GM03348 (cell line): ENCODE measurements at regions not wholly inside any gene's neighbourhood (a gene's known extent, or its start where the extent isn't known, plus 50 kb on each side); places are given as distances from the start of the nearest gene placed in this dataset.
"Not testable (repeated sequence)": the region's sequence is repeated elsewhere in the genome, so short reads cannot be mapped to it uniquely, and the experiment has no call there.

Experiments used
- DNase-seq: peaks from one replicate; pipeline ENCODE4 v3.0.0; 2012; ENCODE audit warnings: low spot score

- DNase-seq: no peak
These were observed 514.2 kb downstream of the ARL4A start for GRCh38 chr7:13201628-13202027.

- DNase-seq: peak; percentile 48
These were observed 530.3 kb downstream of the ARL4A start for GRCh38 chr7:13217768-13218167.

- DNase-seq: no peak
These were observed 537.6 kb downstream of the ARL4A start for GRCh38 chr7:13225068-13225467.

GRCh38 chr7:13226385-13226784 is 539.0 kb downstream of the ARL4A start:
- DNase-seq: no peak

GRCh38 chr7:13231216-13231615 is 543.8 kb downstream of the ARL4A start:
- DNase-seq: no peak

GRCh38 chr7:13235436-13235835 is 548.0 kb downstream of the ARL4A start:
- DNase-seq: no peak

- DNase-seq: no peak
These were observed 548.6 kb downstream of the ARL4A start for GRCh38 chr7:13236026-13236425.

GRCh38 chr7:13240349-13240748 is 552.9 kb downstream of the ARL4A start:
- DNase-seq: peak; percentile 46

GRCh38 chr7:13241416-13241815 is 554.0 kb downstream of the ARL4A start:
- DNase-seq: no peak

- DNase-seq: no peak
These were observed 570.2 kb downstream of the ARL4A start for GRCh38 chr7:13257661-13258060.

- DNase-seq: no peak
These were observed 571.0 kb downstream of the ARL4A start for GRCh38 chr7:13258386-13258785.

GRCh38 chr7:13259930-13260329 is 572.5 kb downstream of the ARL4A start:
- no peak for DNase-seq

GRCh38 chr7:13262929-13263530 is 575.6 kb downstream of the ARL4A start:
- DNase-seq: peak; percentile 53

- DNase-seq: no peak
These were observed 577.8 kb downstream of the ARL4A start for GRCh38 chr7:13265271-13265670.

- not testable (repeated sequence) for DNase-seq
These were observed 586.8 kb downstream of the ARL4A start for GRCh38 chr7:13274205-13274604.

GRCh38 chr7:13276977-13277376 is 589.5 kb downstream of the ARL4A start:
- DNase-seq: no peak

- DNase-seq: no peak
These were observed 590.6 kb downstream of the ARL4A start for GRCh38 chr7:13278020-13278419.

- DNase-seq: peak; percentile 11
These were observed 592.5 kb downstream of the ARL4A start for GRCh38 chr7:13279854-13280435.

GRCh38 chr7:13282377-13282980 is 595.0 kb downstream of the ARL4A start:
- peak; percentile 37 for DNase-seq

GRCh38 chr7:13286916-13287315 is 599.5 kb downstream of the ARL4A start:
- no peak for DNase-seq

- peak; percentile 23 for DNase-seq
These were observed 601.1 kb downstream of the ARL4A start for GRCh38 chr7:13288516-13288915.

- DNase-seq: peak; percentile 48
These were observed 603.5 kb downstream of the ARL4A start for GRCh38 chr7:13290975-13291374.

GRCh38 chr7:13293264-13294002 is 606.0 kb downstream of the ARL4A start:
- DNase-seq: peak; percentile 13
